Liver (tissue), 8 donors: ENCODE measurements at regions not wholly inside any gene's neighbourhood (a gene's known extent, or its start where the extent isn't known, plus 50 kb on each side); places are given as distances from the start of the nearest gene placed in this dataset.

Experiments used
- DNase-seq: peaks from one replicate; pipeline ENCODE4 v3.0.0-alpha.2; 2017; ENCODE audit warnings: low spot score
- H3K27ac ChIP-seq, 2 donors: one replicate each; pipeline ENCODE4 v1.7.0; 2013; ENCODE audit warnings: inconsistent platforms in 2 of 2, low read length in 2 of 2, control low read depth in 1 of 2, low read depth in 1 of 2, mild to moderate bottlenecking in 1 of 2
- H3K27me3 ChIP-seq, 4 donors: one replicate each; pipeline versions ENCODE4 v1.6.1 to v1.7.0; 2013; ENCODE audit warnings: low read length in 3 of 4, inconsistent platforms in 1 of 4, mild to moderate bottlenecking in 1 of 4, moderate library complexity in 1 of 4; ENCODE audit not compliant: control insufficient read depth in 4 of 4, insufficient read depth in 4 of 4
- H3K36me3 ChIP-seq, 4 donors: one replicate each; pipeline versions ENCODE4 v1.6.1 to v1.7.0; 2013; ENCODE audit warnings: low read length in 3 of 4, mild to moderate bottlenecking in 3 of 4, low read depth in 1 of 4, moderate library complexity in 1 of 4; ENCODE audit not compliant: control insufficient read depth in 4 of 4, insufficient read depth in 3 of 4
- H3K4me1 ChIP-seq, 4 donors: one replicate each; pipeline versions ENCODE4 v1.6.1 to v1.7.0; 2013; ENCODE audit warnings: low read length in 3 of 4, mild to moderate bottlenecking in 3 of 4, moderate library complexity in 1 of 4; ENCODE audit not compliant: control insufficient read depth in 4 of 4, insufficient read depth in 4 of 4
- H3K4me3 ChIP-seq, 3 donors: one replicate each; pipeline versions ENCODE4 v1.6.1 to v1.7.0; 2013; ENCODE audit warnings: low read length in 3 of 3, control low read depth in 1 of 3, low read depth in 1 of 3, mild to moderate bottlenecking in 1 of 3
- H3K9ac ChIP-seq, 2 donors: one replicate each; pipeline ENCODE4 v1.7.0; 2013; ENCODE audit warnings: low read length in 2 of 2, mild to moderate bottlenecking in 2 of 2, moderate library complexity in 2 of 2, control low read depth in 1 of 2, low read depth in 1 of 2
- H3K9me3 ChIP-seq, 4 donors: one replicate each; pipeline versions ENCODE4 v1.6.1 to v1.7.0; 2013; ENCODE audit warnings: low read length in 3 of 4; ENCODE audit not compliant: control insufficient read depth in 4 of 4
- EGR1 ChIP-seq, 2 donors: IDR thresholded peaks; 2 replicates each; pipeline ENCODE4 v1.6.1; 2016 to 2018; ENCODE audit warnings: antibody characterized with exemption in 2 of 2, low read depth in 2 of 2
- FOXA1 ChIP-seq: IDR thresholded peaks from 2 replicates; pipeline ENCODE4 v1.6.1; 2016; ENCODE audit warnings: antibody characterized with exemption
- FOXA2 ChIP-seq: IDR thresholded peaks from 2 replicates; pipeline ENCODE4 v1.6.1; 2016; ENCODE audit warnings: antibody characterized with exemption
- GABPA ChIP-seq, 2 donors: IDR thresholded peaks in 1 of 2; conservative IDR thresholded peaks in 1 of 2; 2 replicates each; pipeline ENCODE4 v1.6.1; 2016; ENCODE audit warnings: antibody characterized with exemption in 2 of 2, mild to moderate bottlenecking in 1 of 2, moderate library complexity in 1 of 2
- HNF4A ChIP-seq, 2 donors: conservative IDR thresholded peaks; 2 replicates each; pipeline ENCODE4 v1.6.1; 2016; ENCODE audit warnings: antibody characterized with exemption in 2 of 2, mild to moderate bottlenecking in 2 of 2
- HNF4G ChIP-seq: IDR thresholded peaks from 2 replicates; pipeline ENCODE4 v1.6.1; 2016; ENCODE audit warnings: antibody characterized with exemption
- JUND ChIP-seq, 2 donors: IDR thresholded peaks; 2 replicates each; pipeline ENCODE4 v1.6.1; 2016; ENCODE audit warnings: antibody characterized with exemption in 2 of 2
- NR2F2 ChIP-seq: IDR thresholded peaks from 2 replicates; pipeline ENCODE4 v1.6.1; 2016; ENCODE audit warnings: antibody characterized with exemption
- RAD21 ChIP-seq, 2 donors: IDR thresholded peaks; 2 replicates each; pipeline ENCODE4 v1.6.1; 2016; ENCODE audit warnings: antibody characterized with exemption in 2 of 2, mild to moderate bottlenecking in 2 of 2
- RXRA ChIP-seq, 2 donors: IDR thresholded peaks; 2 replicates each; pipeline ENCODE4 v1.6.1; 2017 to 2018; ENCODE audit warnings: antibody characterized with exemption in 2 of 2, mild to moderate bottlenecking in 1 of 2
- SP1 ChIP-seq: IDR thresholded peaks from 2 replicates; pipeline ENCODE4 v1.6.1; 2018; ENCODE audit warnings: antibody characterized with exemption, mild to moderate bottlenecking
- TAF1 ChIP-seq: conservative IDR thresholded peaks from 2 replicates; pipeline ENCODE4 v1.6.1; 2016; ENCODE audit warnings: antibody characterized with exemption, mild to moderate bottlenecking
- YY1 ChIP-seq: IDR thresholded peaks from 2 replicates; pipeline ENCODE4 v1.6.1; 2016; ENCODE audit warnings: antibody characterized with exemption, mild to moderate bottlenecking
- WGBS: extraction: QIAGEN DNeasy Blood & Tissue Kit; methylation state at CpG from one replicate; pipeline ENCODE4 v1.1.7; 2013; 5-methylcytosine and 5-hydroxymethylcytosine counted together
- TF ChIP-seq, protein P1 (sequence below): IDR thresholded peaks from 2 replicates; pipeline ENCODE4 v1.6.1; 2016; ENCODE audit warnings: antibody characterized with exemption, mild to moderate bottlenecking
- TF ChIP-seq, protein P2 (sequence below): IDR thresholded peaks from 2 replicates; pipeline ENCODE4 v1.6.1; 2016; ENCODE audit warnings: antibody characterized with exemption
- TF ChIP-seq, protein P3 (sequence below): IDR thresholded peaks from 2 replicates; pipeline ENCODE4 v1.6.1; 2016; ENCODE audit warnings: antibody characterized with exemption
- TF ChIP-seq, protein P4 (sequence below): fragments of 150-350 bp; IDR thresholded peaks from 2 replicates; pipeline ENCODE4 v1.5.1; 2017; ENCODE audit warnings: improper control_type of control experiment, low read depth, low read length; ENCODE audit not compliant: missing input control
- TF ChIP-seq, protein P5 (sequence below): IDR thresholded peaks from 2 replicates; pipeline ENCODE4 v1.6.1; 2016; ENCODE audit warnings: antibody characterized with exemption
- donor health status: healthy.
- donor health status: healthy.
- donor health status: healthy.
- donor health status: healthy.
- donor health status: healthy.

DNA sequence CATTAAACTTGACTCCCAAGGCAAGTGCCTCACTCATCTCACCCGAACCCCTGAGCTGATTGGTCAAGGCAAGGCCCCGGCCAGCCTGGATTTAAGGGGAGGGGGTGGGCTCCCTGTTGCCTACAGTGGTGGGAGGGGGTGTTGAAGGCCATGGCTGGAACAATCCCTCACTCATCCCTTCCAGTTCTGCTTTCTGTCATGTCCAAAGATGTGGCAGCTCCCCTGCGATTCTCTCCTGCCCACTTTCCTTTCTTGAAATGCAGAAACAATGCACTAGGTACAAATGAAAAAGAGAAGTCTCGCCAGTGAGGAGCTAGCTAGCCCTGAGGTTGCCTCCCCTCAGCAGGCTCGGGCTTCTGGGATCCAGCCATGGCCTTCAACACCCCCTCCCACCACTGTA lies 240.9 kb downstream of the SYK start:
- no peak overlapping the region for H3K9ac ChIP-seq
- DNase-seq, result peak; percentile 10

DNA sequence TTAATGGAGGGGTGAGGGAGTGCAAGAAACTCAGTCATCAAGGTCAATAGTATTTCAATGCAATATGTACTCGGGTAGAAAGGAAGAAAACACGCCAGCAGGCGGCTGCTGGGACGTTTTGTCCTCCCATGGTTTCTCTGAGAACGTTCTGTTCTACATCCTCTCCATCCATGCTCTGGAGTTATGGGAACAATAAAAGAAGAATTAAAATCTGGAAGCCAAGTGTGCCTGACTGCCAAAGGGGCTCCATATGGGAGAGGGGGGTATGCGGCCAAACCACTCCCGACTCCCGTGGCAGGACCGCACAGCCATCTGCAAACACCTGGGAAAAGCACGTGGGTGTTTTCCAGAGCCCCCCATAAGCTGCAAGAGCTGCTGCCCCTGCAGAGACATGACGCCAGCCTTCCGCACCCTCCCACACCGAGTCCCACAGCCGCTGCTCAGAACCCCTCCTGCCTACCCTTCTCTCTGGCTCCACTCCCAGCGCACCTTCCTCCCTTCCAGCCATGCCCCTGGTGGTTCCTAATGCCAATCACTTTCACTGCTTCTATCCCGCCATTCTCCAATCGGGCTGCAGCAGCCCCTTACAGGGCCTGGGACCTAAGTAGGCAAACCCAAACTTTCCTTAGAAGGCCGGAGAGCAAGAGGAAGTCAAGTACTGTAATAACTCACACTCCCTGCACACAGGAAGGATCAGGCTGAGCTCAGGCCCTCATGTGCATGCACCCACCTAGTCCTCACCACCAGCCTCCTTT lies 241.6 kb downstream of the SYK start:
- Histone ChIP-seq H3K27me3 (no peaks in the 10 kb centered on the region), H3K27ac (no peak overlapping the region), H3K9ac (no peak overlapping the region), H3K36me3 (no peaks in the 10 kb centered on the region), H3K9me3 (no peaks in the 10 kb centered on the region), H3K4me3 (no peak overlapping the region), H3K4me1 (peaks cover 0 to 4% (median 3%) of the 10 kb centered on the region in 4 donors)
- DNase-seq, result peak; percentile 16
- TF ChIP-seq, protein P1, sequence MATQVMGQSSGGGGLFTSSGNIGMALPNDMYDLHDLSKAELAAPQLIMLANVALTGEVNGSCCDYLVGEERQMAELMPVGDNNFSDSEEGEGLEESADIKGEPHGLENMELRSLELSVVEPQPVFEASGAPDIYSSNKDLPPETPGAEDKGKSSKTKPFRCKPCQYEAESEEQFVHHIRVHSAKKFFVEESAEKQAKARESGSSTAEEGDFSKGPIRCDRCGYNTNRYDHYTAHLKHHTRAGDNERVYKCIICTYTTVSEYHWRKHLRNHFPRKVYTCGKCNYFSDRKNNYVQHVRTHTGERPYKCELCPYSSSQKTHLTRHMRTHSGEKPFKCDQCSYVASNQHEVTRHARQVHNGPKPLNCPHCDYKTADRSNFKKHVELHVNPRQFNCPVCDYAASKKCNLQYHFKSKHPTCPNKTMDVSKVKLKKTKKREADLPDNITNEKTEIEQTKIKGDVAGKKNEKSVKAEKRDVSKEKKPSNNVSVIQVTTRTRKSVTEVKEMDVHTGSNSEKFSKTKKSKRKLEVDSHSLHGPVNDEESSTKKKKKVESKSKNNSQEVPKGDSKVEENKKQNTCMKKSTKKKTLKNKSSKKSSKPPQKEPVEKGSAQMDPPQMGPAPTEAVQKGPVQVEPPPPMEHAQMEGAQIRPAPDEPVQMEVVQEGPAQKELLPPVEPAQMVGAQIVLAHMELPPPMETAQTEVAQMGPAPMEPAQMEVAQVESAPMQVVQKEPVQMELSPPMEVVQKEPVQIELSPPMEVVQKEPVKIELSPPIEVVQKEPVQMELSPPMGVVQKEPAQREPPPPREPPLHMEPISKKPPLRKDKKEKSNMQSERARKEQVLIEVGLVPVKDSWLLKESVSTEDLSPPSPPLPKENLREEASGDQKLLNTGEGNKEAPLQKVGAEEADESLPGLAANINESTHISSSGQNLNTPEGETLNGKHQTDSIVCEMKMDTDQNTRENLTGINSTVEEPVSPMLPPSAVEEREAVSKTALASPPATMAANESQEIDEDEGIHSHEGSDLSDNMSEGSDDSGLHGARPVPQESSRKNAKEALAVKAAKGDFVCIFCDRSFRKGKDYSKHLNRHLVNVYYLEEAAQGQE, result no peak
- TF ChIP-seq, protein P2, sequence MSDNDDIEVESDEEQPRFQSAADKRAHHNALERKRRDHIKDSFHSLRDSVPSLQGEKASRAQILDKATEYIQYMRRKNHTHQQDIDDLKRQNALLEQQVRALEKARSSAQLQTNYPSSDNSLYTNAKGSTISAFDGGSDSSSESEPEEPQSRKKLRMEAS, result no peak
- TF ChIP-seq HNF4A (conservative IDR thresholded peaks at IDR 0.05) (no peak), RAD21 (IDR thresholded peaks at IDR 0.05) (no peak), FOXA1 (no peak), RXRA (IDR thresholded peaks at IDR 0.05) (no peak), YY1 (no peak), FOXA2 (no peak), SP1 (no peak), NR2F2 (no peak), GABPA (IDR thresholded peaks at IDR 0.05 in 1 of 2, conservative IDR thresholded peaks at IDR 0.05 in 1 of 2) (no peak), JUND (IDR thresholded peaks at IDR 0.05) (no peak), HNF4G (no peak), EGR1 (IDR thresholded peaks at IDR 0.05; ENCODE audit: low read depth in 2 of 2) (no peak), TAF1 (no peak)
- TF ChIP-seq, protein P3, sequence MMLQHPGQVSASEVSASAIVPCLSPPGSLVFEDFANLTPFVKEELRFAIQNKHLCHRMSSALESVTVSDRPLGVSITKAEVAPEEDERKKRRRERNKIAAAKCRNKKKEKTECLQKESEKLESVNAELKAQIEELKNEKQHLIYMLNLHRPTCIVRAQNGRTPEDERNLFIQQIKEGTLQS, result no peak
- TF ChIP-seq, protein P4, sequence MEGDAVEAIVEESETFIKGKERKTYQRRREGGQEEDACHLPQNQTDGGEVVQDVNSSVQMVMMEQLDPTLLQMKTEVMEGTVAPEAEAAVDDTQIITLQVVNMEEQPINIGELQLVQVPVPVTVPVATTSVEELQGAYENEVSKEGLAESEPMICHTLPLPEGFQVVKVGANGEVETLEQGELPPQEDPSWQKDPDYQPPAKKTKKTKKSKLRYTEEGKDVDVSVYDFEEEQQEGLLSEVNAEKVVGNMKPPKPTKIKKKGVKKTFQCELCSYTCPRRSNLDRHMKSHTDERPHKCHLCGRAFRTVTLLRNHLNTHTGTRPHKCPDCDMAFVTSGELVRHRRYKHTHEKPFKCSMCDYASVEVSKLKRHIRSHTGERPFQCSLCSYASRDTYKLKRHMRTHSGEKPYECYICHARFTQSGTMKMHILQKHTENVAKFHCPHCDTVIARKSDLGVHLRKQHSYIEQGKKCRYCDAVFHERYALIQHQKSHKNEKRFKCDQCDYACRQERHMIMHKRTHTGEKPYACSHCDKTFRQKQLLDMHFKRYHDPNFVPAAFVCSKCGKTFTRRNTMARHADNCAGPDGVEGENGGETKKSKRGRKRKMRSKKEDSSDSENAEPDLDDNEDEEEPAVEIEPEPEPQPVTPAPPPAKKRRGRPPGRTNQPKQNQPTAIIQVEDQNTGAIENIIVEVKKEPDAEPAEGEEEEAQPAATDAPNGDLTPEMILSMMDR, result no peak
- TF ChIP-seq, protein P5, sequence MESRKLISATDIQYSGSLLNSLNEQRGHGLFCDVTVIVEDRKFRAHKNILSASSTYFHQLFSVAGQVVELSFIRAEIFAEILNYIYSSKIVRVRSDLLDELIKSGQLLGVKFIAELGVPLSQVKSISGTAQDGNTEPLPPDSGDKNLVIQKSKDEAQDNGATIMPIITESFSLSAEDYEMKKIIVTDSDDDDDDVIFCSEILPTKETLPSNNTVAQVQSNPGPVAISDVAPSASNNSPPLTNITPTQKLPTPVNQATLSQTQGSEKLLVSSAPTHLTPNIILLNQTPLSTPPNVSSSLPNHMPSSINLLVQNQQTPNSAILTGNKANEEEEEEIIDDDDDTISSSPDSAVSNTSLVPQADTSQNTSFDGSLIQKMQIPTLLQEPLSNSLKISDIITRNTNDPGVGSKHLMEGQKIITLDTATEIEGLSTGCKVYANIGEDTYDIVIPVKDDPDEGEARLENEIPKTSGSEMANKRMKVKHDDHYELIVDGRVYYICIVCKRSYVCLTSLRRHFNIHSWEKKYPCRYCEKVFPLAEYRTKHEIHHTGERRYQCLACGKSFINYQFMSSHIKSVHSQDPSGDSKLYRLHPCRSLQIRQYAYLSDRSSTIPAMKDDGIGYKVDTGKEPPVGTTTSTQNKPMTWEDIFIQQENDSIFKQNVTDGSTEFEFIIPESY, result no peak
- WGBS, result 93% methylated on average over 18 of the region's 18 CpGs

More for the DNA sequence above, 240.9 kb downstream of the SYK start:
- Histone ChIP-seq H3K27me3 (no peaks in the 10 kb centered on the region), H3K4me1 (peaks cover 4 to 10% (median 7%) of the 10 kb centered on the region in 4 donors), H3K9me3 (no peaks in the 10 kb centered on the region), H3K36me3 (no peaks in the 10 kb centered on the region), H3K27ac (no peak overlapping the region), H3K4me3 (no peak overlapping the region)
- TF ChIP-seq, protein P2, result no peak
- TF ChIP-seq GABPA (IDR thresholded peaks at IDR 0.05 in 1 of 2, conservative IDR thresholded peaks at IDR 0.05 in 1 of 2) (no peak), RAD21 (IDR thresholded peaks at IDR 0.05) (no peak), YY1 (no peak)
- WGBS, result 96% methylated on average over 5 of the region's 5 CpGs
